HG03060 (cell line): ENCODE measurements at regions not wholly inside any gene's neighbourhood (a gene's known extent, or its start where the extent isn't known, plus 50 kb on each side); places are given as distances from the start of the nearest gene placed in this dataset.
A peak's percentile ranks its signal among the peaks of the same experiment; 100 is the strongest.

ENCODE experiments used
- ATAC-seq: cut with Tn5 transposase; IDR thresholded peaks from one replicate; pipeline ENCODE4 v1.9.1; 2021; ENCODE audit warnings: low read depth, moderate number of reproducible peaks; ENCODE audit not compliant: unreplicated experiment

GRCh38 chr2:138994502-138994901 lies 214.3 kb upstream of the NXPH2 start:
- no peak for ATAC-seq

- ATAC-seq: no peak
These were observed 205.7 kb upstream of the NXPH2 start for GRCh38 chr2:138985881-138986280.

- ATAC-seq: no peak
These were observed 199.1 kb upstream of the NXPH2 start for GRCh38 chr2:138979131-138979785.

GRCh38 chr2:138974651-138975050 lies 194.5 kb upstream of the NXPH2 start:
- ATAC-seq: no peak

DNA sequence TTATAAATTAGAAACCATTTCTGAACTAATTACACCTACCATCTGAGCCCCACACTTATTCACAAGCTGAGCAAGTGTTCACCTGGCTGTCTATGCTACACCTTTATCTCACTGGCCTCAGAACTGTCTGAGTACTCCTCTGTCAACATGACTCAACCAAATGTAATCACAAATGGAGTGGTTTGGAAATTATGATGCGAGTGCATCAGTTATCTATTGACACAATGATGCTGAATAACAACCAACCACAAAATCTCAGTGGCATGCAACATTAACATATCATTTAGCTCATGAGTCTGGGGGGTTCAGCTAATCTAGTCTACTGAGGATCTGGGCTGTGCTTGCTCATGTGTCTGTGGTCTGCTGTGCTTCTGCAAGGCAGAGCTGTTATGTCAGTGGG lies 184.2 kb upstream of the NXPH2 start:
- ATAC-seq: no peak

DNA sequence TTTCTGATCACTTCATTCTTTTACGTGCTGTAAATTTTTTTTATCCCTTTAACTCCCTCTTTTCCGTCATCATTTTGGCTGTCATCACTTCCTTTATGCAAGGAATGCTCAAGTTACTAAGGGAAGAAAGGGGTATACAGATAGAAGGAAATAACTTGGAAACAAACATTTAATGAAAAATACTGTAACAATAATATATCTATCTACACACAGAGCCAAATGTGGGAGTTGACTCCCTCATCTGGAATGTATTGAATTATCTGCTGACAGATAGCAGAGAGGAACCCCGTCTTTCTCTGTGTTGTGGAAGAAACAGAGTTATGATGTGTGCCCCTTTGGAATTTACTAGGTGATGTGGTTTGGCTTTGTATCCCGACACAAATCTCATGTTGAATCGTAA lies 182.5 kb upstream of the NXPH2 start:
- ATAC-seq: no peak

DNA sequence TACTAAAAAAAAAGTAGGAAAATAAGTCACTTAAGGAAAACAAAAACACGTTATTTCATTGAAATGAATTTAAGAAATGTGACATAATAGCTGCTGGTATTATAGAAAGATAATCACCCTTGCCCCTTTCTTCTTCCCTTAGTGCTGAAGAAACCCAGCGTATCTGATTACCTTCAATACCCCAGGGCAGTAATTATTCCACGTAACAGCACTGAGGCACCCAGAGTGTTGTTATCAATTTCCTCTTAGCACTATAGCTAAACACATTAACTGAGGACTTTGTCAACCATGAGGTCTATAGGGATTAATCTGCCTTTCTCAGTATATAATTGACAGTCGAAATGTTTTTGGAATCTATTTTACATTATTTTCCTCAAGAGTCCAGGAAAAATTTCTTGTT lies 180.0 kb upstream of the NXPH2 start:
- no peak for ATAC-seq

DNA sequence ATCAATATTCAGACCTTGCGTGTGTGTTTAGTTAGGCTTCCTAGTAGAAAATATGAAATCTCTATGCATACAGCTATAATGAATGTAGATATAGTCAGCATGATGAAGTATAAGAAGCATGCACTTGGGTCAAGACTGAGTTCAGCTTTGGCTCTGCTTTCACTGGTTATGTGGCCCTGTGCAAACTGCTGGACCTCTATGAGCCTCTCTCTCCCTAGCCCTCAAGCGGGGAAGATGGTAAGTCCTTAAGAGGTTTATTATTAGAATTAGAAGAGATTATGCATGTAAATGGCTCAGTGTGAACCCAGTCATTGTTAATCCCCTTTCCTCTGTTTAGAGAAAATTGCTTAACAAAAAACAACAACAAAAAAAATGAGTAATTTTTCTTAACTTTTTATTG lies 178.8 kb upstream of the NXPH2 start:
- ATAC-seq: no peak

- no peak for ATAC-seq
These were observed 175.9 kb upstream of the NXPH2 start for GRCh38 chr2:138956116-138956515.

DNA sequence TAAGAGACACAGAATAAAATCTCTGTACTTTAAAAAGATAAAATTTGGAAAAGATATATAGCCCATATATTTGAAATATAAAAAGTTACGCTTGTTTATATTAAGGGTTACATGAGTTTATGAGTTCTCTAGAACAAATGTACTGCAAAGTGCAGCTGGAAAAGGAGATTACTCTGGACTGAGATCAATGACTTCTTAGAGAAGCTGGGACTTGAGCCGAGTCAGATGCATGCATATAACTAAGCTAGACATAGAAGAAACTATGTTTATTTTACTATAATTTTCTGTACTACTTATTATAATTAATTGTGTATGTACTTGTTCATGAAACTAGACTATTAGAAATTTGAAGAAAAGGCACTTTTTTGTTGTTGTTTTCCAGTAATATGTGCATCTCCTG lies 170.3 kb upstream of the NXPH2 start:
- no peak for ATAC-seq

DNA sequence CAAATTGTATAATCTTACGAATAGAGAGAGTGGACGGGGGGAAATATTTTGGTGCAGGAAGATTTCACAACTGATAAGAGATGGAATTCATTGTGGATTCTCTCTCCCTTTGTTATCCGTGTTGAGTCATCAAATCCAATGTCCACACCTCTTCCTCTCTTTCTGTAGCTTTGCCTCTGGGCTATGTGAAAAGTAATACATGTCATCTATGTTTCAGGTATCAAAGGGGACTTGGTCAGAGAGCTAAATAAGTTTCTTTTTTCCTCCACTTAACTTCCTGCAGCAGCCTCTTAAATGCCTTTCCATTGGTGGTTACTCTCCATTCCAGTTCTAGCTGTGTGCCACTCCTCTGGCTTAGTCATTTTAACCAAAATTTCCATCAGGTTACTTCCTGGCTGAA lies 169.3 kb upstream of the NXPH2 start:
- no peak for ATAC-seq

- ATAC-seq: peak; percentile 75
These were observed 167.9 kb upstream of the NXPH2 start for GRCh38 chr2:138948070-138948539.

DNA sequence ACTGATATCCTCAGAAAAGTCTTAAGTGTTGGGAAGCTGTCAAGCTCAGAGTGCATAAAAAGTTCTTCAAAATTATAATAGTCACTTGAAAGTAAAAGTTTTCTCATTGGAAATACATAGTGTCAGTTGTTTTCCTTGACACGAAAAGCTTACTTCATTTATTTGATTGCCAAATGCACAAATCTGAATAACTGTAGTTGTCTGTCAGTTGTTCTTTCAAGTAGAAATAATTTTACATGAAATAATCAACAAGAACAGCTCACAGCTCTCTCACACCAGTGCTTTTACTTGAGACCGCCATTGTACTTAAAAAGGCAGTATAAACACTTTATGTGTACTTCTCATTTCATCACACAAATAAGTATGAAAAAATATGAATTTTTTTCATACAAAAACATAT lies 163.3 kb upstream of the NXPH2 start:
- ATAC-seq: no peak

GRCh38 chr2:138942466-138942865 lies 162.3 kb upstream of the NXPH2 start:
- no peak for ATAC-seq

GRCh38 chr2:138931284-138932256 lies 151.4 kb upstream of the NXPH2 start:
- ATAC-seq: no peak

DNA sequence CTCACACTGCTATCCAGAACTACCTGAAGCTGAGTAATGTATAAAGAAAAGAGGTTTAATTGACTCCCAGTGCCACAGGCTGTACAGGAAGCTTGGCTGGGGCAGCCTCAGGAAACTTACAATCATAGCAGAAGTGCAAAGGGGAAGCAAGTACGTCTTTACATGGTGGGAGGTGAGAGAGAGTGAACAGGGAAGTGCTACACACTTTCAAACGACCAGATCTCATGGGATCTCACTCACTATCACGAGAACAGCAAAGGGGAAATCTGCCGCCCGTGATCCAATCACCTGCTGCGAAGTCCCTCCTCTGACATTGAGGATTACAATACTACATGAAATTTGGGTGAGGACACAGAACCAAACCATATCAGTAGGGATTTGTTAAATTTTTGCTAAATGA lies 150.4 kb upstream of the NXPH2 start:
- ATAC-seq: no peak

DNA sequence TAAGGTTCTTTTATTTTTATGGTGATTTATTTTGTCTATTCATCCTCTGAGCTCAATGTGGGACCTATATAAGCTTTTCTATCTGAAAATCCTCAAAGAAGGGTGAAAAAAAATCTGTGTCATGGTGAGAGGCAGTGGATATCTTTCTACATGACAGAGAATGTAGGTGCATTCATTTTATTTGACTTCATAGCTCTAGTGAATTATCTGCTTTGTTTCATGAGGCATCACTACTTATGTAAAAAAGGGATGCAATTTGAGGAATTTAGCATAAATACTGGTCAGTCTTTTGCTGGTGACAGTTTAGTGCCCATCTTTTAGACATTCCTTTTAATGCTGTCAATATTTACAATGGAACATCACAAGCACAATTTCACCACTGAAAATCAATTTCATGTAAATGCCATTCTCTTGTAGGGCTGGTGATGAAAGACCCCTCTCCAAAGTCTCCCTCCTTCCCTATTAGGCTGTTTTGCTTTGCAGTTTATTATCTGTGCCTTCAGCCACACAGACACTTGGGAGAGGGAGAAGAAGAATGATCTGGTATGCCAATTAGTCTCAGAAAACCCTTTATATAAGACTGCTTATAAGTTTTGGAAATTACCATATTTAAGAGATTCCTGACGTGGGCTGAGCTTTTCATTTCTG lies 148.3 kb upstream of the NXPH2 start:
- ATAC-seq: no peak

DNA sequence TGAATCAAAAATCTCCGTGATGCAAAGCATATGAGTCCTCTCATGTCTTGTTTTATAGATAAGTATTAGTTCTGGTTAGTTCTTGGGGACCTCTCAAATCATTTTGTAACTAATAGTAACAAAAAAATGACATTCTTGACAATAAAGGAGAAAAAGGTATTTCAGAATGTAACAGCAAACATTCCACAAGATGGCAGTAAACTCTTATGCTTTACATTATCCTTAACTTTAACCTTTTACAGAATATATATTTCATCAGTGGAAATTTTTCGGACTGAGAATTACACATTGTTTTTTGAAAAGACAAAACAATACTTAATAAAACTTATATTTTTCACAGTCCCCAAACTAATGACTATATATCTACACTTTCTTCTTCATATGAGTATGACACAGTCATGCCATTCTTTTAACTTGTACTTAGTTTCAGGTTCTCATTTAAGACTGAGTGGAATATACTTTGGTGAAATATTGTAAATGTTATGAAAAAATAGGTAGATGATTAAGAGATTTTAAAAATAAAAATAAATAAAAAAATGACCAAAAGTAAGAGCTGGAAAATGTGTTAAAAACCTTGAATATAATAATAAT lies 142.9 kb upstream of the NXPH2 start:
- ATAC-seq: no peak

DNA sequence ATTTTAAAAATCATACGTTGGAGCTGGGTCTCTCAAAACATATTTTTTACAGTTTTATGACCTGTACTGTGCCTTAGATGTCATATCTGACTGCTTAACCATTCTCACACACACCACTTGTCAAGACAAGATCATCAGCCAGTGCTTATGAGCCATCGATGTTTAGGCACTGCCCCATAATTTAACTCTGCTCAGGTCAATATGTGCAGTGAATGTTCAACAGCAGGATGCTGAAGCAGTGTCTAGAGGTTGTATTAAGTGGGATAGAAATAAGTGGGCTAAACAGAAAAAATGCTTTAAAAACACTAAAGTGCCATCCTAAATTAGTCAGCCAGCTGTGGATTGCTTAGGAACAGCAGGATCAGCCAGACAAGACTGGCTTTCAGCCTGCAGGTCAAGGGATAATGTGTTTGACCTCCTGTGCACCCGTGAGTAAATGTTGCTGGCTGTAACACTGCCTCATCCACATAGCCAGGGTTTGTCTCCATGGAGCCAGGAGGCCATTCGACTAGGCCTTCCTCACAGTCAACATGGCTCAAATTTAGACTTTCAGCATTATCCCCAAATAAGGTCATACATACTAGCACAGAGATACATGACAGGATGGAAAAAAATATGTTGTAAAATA lies 139.0 kb upstream of the NXPH2 start:
- no peak for ATAC-seq

DNA sequence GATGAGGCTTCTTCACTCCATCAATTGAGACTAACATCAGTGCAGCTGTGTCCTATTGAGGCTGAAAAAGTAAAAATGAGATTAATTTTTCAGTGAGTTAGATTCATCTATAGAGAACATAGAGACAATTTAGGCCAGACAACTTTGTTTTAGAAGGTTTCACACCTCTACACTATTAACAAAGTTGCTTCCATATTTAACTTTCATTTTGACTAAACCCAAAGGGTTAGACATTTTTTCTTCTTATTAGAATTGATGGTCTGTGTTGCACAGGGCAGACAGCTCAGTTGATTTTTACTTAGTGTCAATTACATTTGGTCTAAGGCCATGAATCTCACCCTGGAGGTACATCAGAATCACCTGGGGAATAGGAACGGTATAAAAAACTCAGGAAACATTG lies 130.2 kb upstream of the NXPH2 start:
- no peak for ATAC-seq
